MCF 10A (cell line): ENCODE measurements at regions not wholly inside any gene's neighbourhood (a gene's known extent, or its start where the extent isn't known, plus 50 kb on each side); places are given as distances from the start of the nearest gene placed in this dataset.

Experiments
- BruUV-seq: library from RNA; stranded (reverse); fragments of 400-500 nt; replicated peaks from 2 replicates; lab custom pipeline; 2021; lab: Mats Ljungman, UMichigan
- CTCF ChIA-PET: fragments of 300-600 bp; sonication (Branson Sonifier 250); formaldehyde crosslinking; extraction: SDS; loops from one replicate; lab custom pipeline; 2021; ENCODE audit warnings: antibody characterized with exemption, inconsistent platforms; lab: Yijun Ruan, JAX
- POLR2A ChIA-PET: fragments of 300-600, 350-650 bp; sonication (Branson Sonifier 250); formaldehyde crosslinking; extraction: SDS; loops from one replicate; lab custom pipeline; 2020; ENCODE audit warnings: antibody characterized with exemption, inconsistent platforms; lab: Yijun Ruan, JAX
- DNase-seq: peaks from one replicate; pipeline ENCODE4 v3.0.0-alpha.2; 2018; ENCODE audit not compliant: unreplicated experiment
- H3K27ac Mint-ChIP-seq: one replicate; pipeline ENCODE4 v1.8.0; 2022; ENCODE audit warnings: mild to moderate bottlenecking, low read depth, mixed read lengths; ENCODE audit not compliant: unreplicated experiment
- H3K27me3 Mint-ChIP-seq: one replicate; pipeline ENCODE4 v1.8.0; 2022; ENCODE audit warnings: mixed read lengths; ENCODE audit not compliant: insufficient read depth, unreplicated experiment
- H3K36me3 Mint-ChIP-seq: one replicate; pipeline ENCODE4 v1.8.0; 2022; ENCODE audit warnings: mild to moderate bottlenecking, moderate library complexity, mixed read lengths; ENCODE audit not compliant: insufficient read depth, unreplicated experiment
- H3K4me1 Mint-ChIP-seq: one replicate; pipeline ENCODE4 v1.8.0; 2022; ENCODE audit warnings: mixed read lengths; ENCODE audit not compliant: insufficient read depth, unreplicated experiment
- H3K4me3 Mint-ChIP-seq: one replicate; pipeline ENCODE4 v1.8.0; 2022; ENCODE audit warnings: mild to moderate bottlenecking, moderate library complexity, mixed read lengths; ENCODE audit not compliant: unreplicated experiment
- H3K9me3 Mint-ChIP-seq: one replicate; pipeline ENCODE4 v1.8.0; 2022; ENCODE audit warnings: mixed read lengths; ENCODE audit not compliant: unreplicated experiment
- CTCF ChIP-seq: fragments of 200-600 bp; IDR thresholded peaks from one replicate; pipeline ENCODE4 v1.8.0; 2022; ENCODE audit warnings: antibody characterized with exemption, mild to moderate bottlenecking; ENCODE audit not compliant: unreplicated experiment
- intact Hi-C: fragments of 100-400 bp; cut with micrococcal nuclease; formaldehyde crosslinking; loops from 2 replicates; pipeline ENCODE4 v1.14.1; 2022

- no peak for TF ChIP-seq CTCF
- Mint-ChIP-seq H3K27ac (peak overlapping the region; percentile 28), H3K9me3 (no peaks in the 10 kb centered on the region), H3K36me3 (no peaks in the 10 kb centered on the region), H3K4me1 (peaks cover 30% of the 10 kb centered on the region), H3K4me3 (no peak overlapping the region), H3K27me3 (no peaks in the 10 kb centered on the region)
- ChIA-PET CTCF (interaction anchor here (0.5 to 0.6 kb wide), 2 partner anchors 59 to 316 kb away, joined by 3 read pairs; no protein-coding TSS in a partner anchor), POLR2A (no interaction called here)
- no TSS peak for BruUV-seq
- intact Hi-C loops: no loop called here
- no peak for DNase-seq
Measured at GRCh38 chr11:115580416-115580815, 76.2 kb upstream of the CADM1 start.

- no peak overlapping the region for H3K4me3 Mint-ChIP-seq
- no TSS peak for BruUV-seq
- no peaks in the 10 kb centered on the region for H3K36me3 Mint-ChIP-seq
- H3K27me3 Mint-ChIP-seq: no peaks in the 10 kb centered on the region
- H3K27ac Mint-ChIP-seq: no peak overlapping the region
- no peak for TF ChIP-seq CTCF
- H3K9me3 Mint-ChIP-seq: no peaks in the 10 kb centered on the region
- no peak for DNase-seq
- intact Hi-C loops: no loop called here
- ChIA-PET POLR2A (no interaction called here), CTCF (no interaction called here)
- H3K4me1 Mint-ChIP-seq: peaks cover 30% of the 10 kb centered on the region
Measured at GRCh38 chr11:115579181-115579825, 75.1 kb upstream of the CADM1 start.

- H3K4me3 Mint-ChIP-seq: no peak overlapping the region
- H3K27me3 Mint-ChIP-seq: no peaks in the 10 kb centered on the region
- no peaks in the 10 kb centered on the region for H3K9me3 Mint-ChIP-seq
- no TSS peak for BruUV-seq
- intact Hi-C loops: no loop called here
- ChIA-PET POLR2A (no interaction called here), CTCF (no interaction called here)
- TF ChIP-seq CTCF: no peak
- DNase-seq: no peak
- peaks cover 30% of the 10 kb centered on the region for H3K4me1 Mint-ChIP-seq
- H3K36me3 Mint-ChIP-seq: no peaks in the 10 kb centered on the region
- H3K27ac Mint-ChIP-seq: no peak overlapping the region
Measured at GRCh38 chr11:115578275-115578674, 74.1 kb upstream of the CADM1 start.

GRCh38 chr11:115577701-115578100 is 73.5 kb upstream of the CADM1 start:
- Mint-ChIP-seq H3K27me3 (no peaks in the 10 kb centered on the region), H3K4me3 (no peak overlapping the region), H3K36me3 (no peaks in the 10 kb centered on the region), H3K4me1 (peaks cover 30% of the 10 kb centered on the region), H3K27ac (no peak overlapping the region), H3K9me3 (no peaks in the 10 kb centered on the region)
- POLR2A ChIA-PET: no interaction called here
- CTCF ChIA-PET: no interaction called here
- no TSS peak for BruUV-seq
- intact Hi-C loops: no loop called here
- no peak for TF ChIP-seq CTCF
- DNase-seq: no peak
